GM18861 (cell line): ENCODE measurements at regions not wholly inside any gene's neighbourhood (a gene's known extent, or its start where the extent isn't known, plus 50 kb on each side); places are given as distances from the start of the nearest gene placed in this dataset.
"Not testable (repeated sequence)": the region's sequence is repeated elsewhere in the genome, so short reads cannot be mapped to it uniquely, and the experiment has no call there.

ENCODE experiments used
- ATAC-seq: cut with Tn5 transposase; IDR thresholded peaks from one replicate; pipeline ENCODE4 v1.9.1; 2021; ENCODE audit not compliant: unreplicated experiment

DNA sequence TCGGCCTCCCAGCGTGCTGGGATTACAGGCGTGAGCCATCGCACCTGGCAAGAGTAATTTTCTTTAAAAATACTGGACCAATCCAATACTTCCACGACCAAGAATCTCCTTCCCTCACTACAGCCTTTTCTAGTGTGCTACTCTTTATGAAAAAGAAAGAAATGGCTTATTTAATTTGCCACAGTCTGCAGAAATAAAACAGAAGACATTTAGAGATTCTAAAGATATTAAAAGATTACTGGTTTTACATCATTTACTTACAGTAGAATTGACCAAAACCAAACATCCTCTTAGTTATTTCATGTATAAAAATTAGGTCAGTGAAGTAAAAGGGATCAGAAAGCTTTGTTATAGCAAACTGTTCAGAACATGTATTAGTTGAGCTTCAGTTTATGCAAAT is 679.6 kb downstream of the MAT2B start:
- ATAC-seq: no peak

DNA sequence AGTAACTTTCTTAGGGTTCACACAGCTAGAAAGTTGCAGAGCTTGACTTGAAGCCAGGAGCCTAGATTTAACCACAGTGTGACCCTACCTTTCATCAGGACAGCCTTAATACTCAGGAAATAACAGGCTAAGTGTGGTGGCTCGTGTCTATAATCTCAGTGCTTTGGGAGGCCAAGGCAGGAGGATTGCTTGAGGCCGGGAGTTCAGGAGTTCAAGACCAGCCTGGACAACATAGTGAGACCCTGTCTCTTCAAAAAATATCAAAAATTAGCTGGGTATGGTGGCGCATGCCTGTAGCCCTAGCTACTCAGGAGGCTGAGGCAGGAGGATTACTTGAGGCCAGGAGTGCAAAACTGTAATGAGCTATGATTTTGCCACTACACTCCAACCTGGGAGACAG is 681.1 kb downstream of the MAT2B start:
- no peak for ATAC-seq

- ATAC-seq: no peak
These were observed 682.4 kb downstream of the MAT2B start for GRCh38 chr5:164187785-164188184.

GRCh38 chr5:164188733-164189148 is 683.3 kb downstream of the MAT2B start:
- ATAC-seq: no peak

DNA sequence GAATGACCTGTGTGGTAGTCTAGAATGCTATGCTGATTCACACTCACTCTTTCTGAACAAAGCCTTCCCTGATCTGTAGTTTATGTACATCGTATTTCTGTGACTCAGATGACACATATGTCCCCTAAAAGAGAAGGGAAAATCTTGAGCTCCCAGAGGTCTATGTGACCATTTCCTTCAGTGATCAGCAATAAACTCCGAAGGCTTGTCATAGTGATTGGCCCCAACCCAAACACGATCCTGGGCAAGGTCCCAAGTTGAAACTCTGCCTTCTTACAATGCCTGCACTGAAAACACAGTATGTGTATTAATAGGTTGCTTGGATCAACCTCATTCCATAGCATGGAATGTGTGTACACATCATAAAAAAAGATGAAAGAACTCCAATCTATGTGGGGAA is 685.8 kb downstream of the MAT2B start:
- ATAC-seq: no peak

- ATAC-seq: no peak
These were observed 696.9 kb downstream of the MAT2B start for GRCh38 chr5:164202338-164202737.

GRCh38 chr5:164203581-164204225 is 698.3 kb downstream of the MAT2B start:
- ATAC-seq: no peak

DNA sequence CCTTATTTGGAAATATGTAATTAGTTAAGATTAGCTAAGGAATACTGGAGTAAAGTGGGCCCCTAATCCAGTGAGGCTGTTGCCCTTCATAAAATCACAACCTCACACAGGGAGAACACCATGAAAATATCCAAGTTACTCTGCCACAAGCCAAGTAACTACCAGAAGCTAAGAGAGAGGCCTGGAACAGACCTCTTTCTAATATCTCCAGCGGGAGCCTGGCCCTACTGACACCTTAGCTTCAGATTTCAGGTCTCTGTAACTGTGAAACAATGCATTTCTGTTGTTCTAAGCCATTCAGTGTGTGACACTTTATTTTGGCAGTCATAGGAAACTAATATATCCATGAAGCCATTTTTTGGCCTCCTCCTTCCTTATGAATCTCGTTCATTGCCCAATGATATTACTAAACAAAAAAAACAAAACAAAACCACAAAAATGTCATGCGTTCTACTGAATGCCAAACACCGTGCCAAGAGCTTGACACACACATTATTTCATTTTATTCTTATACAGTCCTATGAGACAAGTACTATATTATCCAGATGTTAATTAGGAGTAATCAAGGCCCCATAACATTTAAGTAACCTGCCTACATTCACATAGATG is 699.0 kb downstream of the MAT2B start:
- no peak for ATAC-seq

- no peak for ATAC-seq
These were observed 700.8 kb downstream of the MAT2B start for GRCh38 chr5:164206196-164206595.

DNA sequence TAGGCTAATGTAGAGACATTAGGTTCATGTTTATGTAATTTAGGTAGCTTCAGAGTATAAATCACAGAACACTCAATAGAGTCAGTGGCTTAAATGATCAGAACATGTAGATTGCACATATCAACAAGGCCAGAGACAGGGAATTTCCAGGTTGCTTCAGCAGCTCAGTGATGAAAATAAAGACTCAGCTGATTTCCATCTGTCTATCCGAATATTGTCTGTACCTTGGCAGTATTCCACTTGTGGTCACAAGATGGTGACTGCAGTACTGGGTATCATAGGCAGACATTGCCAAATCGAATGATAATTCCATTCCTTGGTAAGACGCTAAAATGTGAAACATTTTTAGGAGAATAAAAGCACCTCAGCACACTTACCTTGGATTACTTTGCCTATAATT is 702.2 kb downstream of the MAT2B start:
- ATAC-seq: no peak

GRCh38 chr5:164210491-164210890 is 705.1 kb downstream of the MAT2B start:
- no peak for ATAC-seq

DNA sequence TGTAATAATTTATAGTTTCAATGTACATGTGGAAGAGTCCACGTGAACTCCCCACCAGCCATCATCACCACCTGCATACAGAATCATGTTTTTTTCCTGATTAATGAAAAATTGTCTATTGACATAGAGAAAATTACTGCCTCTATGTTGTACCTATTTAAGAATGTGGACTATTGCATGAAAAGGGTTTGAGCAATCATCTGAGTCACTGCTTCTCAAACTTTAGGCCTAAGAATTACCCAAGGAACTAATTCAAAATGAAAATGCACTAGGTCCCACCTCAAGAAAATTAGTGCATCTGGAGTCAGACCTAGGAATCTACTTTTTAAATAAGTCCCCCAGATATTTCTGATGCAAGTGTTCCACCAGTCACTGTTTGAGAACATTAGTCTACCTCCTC is 709.3 kb downstream of the MAT2B start:
- no peak for ATAC-seq

- no peak for ATAC-seq
These were observed 712.0 kb downstream of the MAT2B start for GRCh38 chr5:164217464-164217863.

DNA sequence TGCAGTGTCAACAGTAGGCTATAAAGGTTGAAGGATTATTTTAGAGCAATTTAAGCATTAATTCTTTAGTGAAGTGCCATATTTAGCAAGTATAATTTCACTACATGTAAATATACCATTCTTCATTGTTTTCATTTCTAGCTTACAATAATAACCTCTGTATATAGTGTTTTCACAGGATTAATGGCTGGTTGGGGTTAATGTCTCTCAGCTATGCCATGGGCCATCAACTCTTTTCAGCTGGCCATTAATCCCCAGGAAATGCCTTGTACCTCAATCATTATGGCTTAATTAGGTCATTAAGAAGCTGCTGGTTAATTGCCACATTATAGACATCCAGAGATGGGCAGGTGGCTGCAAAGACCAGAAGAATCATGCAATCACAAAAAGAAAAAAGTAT is 715.1 kb downstream of the MAT2B start:
- no peak for ATAC-seq

DNA sequence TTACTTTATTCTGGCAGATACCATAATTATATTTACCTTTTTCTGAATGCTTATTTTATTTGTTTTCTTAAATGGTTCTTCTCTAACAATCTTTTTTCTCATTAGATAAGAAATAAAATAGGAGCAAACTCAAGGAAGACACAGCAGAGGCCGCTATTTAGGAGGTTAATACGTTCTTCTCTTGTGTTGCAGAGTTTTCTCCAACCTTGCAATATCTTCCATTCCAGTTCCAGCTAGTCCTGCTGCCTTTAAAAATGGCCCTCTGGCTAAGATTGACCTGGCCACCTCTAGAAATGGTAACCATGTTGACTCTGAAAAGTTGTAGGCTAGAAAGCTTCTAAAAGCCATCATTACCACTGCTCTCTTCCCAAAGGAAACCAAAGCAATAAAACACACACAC is 718.8 kb downstream of the MAT2B start:
- ATAC-seq: no peak

GRCh38 chr5:164224772-164225171 is 719.4 kb downstream of the MAT2B start:
- ATAC-seq: no peak

GRCh38 chr5:164230341-164230740 is 724.9 kb downstream of the MAT2B start:
- no peak for ATAC-seq

- ATAC-seq: no peak
These were observed 728.4 kb downstream of the MAT2B start for GRCh38 chr5:164233791-164234190.

GRCh38 chr5:164234321-164234720 is 728.9 kb downstream of the MAT2B start:
- no peak for ATAC-seq

GRCh38 chr5:164235300-164235891 is 730.0 kb downstream of the MAT2B start:
- ATAC-seq: no peak

- no peak for ATAC-seq
These were observed 732.1 kb downstream of the MAT2B start for GRCh38 chr5:164237486-164237885.

GRCh38 chr5:164251781-164252180 is 746.4 kb downstream of the MAT2B start:
- ATAC-seq: not testable (repeated sequence)

DNA sequence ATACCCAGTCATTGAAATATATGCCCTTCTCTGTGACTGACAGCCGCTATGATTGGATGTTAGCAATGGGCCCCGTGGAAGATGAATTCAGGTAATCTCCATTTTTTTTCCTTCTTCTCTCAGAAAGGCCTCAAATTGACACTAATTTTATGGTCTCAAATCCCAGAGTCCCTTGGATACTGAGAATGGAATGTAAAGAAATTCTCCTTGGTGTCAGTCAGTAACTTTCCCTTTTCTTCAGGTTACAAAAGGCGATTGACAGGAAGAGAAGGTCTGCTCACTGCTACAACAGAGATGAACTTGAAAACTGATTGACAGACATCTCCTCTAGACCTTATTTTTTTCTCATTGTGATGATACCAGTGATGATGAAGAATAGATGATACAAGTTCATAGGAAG is 748.3 kb downstream of the MAT2B start:
- ATAC-seq: no peak
